Lower leg skin (tissue), 4 donors: ENCODE measurements at regions not wholly inside any gene's neighbourhood (a gene's known extent, or its start where the extent isn't known, plus 50 kb on each side); places are given as distances from the start of the nearest gene placed in this dataset.

Experiments
- DNase-seq, 2 donors: peaks; one replicate each; pipeline ENCODE4 v3.0.0-alpha.2; 2019; ENCODE audit warnings: low spot score in 2 of 2
- H3K4me3 ChIP-seq: fragments of 200-600 bp; sonication (generic); 2 replicates; pipeline ENCODE4 v1.5.1; 2017; ENCODE audit warnings: mild to moderate bottlenecking, low read depth; ENCODE audit not compliant: poor library complexity, severe bottlenecking
- POLR2A ChIP-seq, 2 donors: fragments of 450-650 bp; IDR thresholded peaks; one replicate each; pipeline ENCODE4 v1.6.1; 2016 to 2017; ENCODE audit warnings: antibody characterized with exemption in 2 of 2, mild to moderate bottlenecking in 1 of 2, moderate library complexity in 1 of 2
- WGBS, 2 donors: methylation state at CpG; one replicate each; pipeline ENCODE4 v1.1.5; 2018; 5-methylcytosine and 5-hydroxymethylcytosine counted together
- intact Hi-C: fragments of 100-400 bp; cut with DNase I; formaldehyde crosslinking; loops from one replicate; pipeline ENCODE4 v1.15.0; 2023; ENCODE audit warnings: low total_unique reads
- TF ChIP-seq, protein P1 (sequence below), 3 donors: fragments of 450-650 bp; IDR thresholded peaks; one replicate each; pipeline ENCODE4 v1.5.1; 2016; ENCODE audit warnings: antibody characterized with exemption in 3 of 3, mild to moderate bottlenecking in 3 of 3, moderate library complexity in 2 of 3

DNA sequence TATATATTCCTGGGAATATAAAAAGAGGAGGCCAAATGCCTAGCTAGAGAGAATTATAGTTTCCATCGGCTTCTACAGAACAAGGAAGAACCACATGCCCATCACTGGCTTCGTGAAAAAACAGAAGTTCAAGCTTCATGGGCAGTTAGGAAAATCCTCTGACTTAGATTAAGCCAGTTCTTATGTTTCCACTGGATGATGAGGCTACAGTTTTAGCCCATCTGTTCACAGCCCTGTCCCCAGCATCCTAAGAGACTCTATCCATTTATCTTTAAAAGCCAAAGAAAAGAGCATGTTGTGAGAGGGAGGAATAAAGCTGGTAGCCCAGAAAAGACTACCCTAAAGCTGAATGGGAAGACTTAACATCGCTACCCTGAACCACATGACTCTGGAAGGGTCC is 285.5 kb upstream of the WWC1 start:
- no peak for TF ChIP-seq POLR2A (IDR thresholded peaks at IDR 0.05)
- TF ChIP-seq, protein P1, sequence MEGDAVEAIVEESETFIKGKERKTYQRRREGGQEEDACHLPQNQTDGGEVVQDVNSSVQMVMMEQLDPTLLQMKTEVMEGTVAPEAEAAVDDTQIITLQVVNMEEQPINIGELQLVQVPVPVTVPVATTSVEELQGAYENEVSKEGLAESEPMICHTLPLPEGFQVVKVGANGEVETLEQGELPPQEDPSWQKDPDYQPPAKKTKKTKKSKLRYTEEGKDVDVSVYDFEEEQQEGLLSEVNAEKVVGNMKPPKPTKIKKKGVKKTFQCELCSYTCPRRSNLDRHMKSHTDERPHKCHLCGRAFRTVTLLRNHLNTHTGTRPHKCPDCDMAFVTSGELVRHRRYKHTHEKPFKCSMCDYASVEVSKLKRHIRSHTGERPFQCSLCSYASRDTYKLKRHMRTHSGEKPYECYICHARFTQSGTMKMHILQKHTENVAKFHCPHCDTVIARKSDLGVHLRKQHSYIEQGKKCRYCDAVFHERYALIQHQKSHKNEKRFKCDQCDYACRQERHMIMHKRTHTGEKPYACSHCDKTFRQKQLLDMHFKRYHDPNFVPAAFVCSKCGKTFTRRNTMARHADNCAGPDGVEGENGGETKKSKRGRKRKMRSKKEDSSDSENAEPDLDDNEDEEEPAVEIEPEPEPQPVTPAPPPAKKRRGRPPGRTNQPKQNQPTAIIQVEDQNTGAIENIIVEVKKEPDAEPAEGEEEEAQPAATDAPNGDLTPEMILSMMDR (IDR thresholded peaks at IDR 0.05): no peak
- intact Hi-C loops: no loop called here
- 79 to 85% methylated on average over 3 of the region's 3 CpGs for WGBS, 2 donors
- no peak overlapping the region for H3K4me3 ChIP-seq
- DNase-seq: no peak

DNA sequence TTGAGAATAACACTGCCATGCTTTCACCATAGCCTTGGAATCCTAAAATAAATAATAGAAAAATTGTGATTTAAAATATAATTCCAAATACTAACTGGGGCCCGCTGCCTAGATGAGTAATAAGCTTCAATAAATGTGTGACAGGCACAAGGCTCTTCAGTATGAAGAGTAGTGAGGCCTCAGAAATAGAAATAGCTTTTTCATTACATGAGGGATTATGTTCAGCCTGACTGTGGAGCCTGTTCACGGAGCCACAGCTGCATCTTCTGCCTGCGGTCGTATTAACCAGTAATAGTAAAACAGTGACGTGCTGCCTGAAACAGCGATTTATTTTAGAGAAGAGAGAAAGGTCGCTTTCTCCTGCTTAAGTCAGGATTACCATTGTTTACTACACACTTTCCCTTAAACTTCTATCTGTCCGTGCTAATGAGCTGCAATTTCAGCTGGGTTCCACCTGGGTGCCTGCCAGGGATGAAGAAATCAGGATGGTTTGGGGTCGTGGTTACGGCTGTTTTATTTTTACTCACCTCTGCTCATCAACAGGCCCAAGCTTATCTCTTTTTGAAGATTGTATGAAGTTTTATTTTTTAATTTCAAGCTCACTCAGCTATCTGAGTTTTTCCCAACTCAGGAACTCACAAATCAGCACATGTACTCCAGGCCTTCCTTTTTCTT is 284.9 kb upstream of the WWC1 start:
- DNase-seq: no peak
- intact Hi-C loops: no loop called here
- H3K4me3 ChIP-seq: no peak overlapping the region
- TF ChIP-seq, protein P1 (IDR thresholded peaks at IDR 0.05): no peak
- no peak for TF ChIP-seq POLR2A (IDR thresholded peaks at IDR 0.05)
- WGBS, 2 donors: 76 to 80% methylated on average over 10 of the region's 10 CpGs

GRCh38 chr5:168007286-168007685 is 284.2 kb upstream of the WWC1 start:
- TF ChIP-seq, protein P1 (IDR thresholded peaks at IDR 0.05): no peak
- no peak for TF ChIP-seq POLR2A (IDR thresholded peaks at IDR 0.05)
- 90 to 91% methylated on average over 8 of the region's 8 CpGs for WGBS, 2 donors
- no peak overlapping the region for H3K4me3 ChIP-seq
- intact Hi-C loops: no loop called here
- no peak for DNase-seq

DNA sequence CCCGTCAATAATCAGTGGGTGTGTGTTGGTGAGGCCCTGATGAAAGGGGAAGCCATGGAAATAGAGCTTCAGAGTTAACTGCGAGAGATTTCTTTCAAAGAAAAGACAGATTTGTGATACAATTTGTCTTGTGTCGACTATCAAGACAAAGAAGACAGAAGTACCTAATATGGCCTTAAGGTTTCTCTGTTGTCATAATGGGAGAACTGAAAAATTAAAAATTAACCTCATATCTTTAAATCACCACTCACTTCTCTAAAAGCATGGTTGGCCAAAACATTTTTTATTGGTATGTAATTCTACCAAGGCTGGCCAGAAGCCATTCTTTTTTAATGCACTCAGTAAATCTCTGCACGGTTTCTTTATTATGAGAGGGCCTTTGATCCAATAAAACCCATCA is 282.9 kb upstream of the WWC1 start:
- no peak overlapping the region for H3K4me3 ChIP-seq
- DNase-seq: no peak
- no peak for TF ChIP-seq POLR2A (IDR thresholded peaks at IDR 0.05)
- TF ChIP-seq, protein P1 (IDR thresholded peaks at IDR 0.05): no peak
- intact Hi-C loops: no loop called here
- 83 to 87% methylated on average over 4 of the region's 4 CpGs for WGBS, 2 donors

- intact Hi-C loops: no loop called here
- 76 to 78% methylated on average over 6 of the region's 6 CpGs for WGBS, 2 donors
These were observed 280.3 kb upstream of the WWC1 start for GRCh38 chr5:168011096-168011495.

More at GRCh38 chr5:168011096-168011495, 280.3 kb upstream of the WWC1 start:
- H3K4me3 ChIP-seq: no peak overlapping the region
- TF ChIP-seq, protein P1 (IDR thresholded peaks at IDR 0.05): no peak
- TF ChIP-seq POLR2A (IDR thresholded peaks at IDR 0.05): no peak
- DNase-seq: no peak
